Embryonic facial prominence (tissue), 1 donor: ENCODE measurements at regions not wholly inside any gene's neighbourhood (a gene's known extent, or its start where the extent isn't known, plus 50 kb on each side); places are given as distances from the start of the nearest gene placed in this dataset.

Experiments used
- DNase-seq: peaks from one replicate; pipeline ENCODE4 v3.0.0-alpha.2; 2016; ENCODE audit errors: extremely low spot score

DNA sequence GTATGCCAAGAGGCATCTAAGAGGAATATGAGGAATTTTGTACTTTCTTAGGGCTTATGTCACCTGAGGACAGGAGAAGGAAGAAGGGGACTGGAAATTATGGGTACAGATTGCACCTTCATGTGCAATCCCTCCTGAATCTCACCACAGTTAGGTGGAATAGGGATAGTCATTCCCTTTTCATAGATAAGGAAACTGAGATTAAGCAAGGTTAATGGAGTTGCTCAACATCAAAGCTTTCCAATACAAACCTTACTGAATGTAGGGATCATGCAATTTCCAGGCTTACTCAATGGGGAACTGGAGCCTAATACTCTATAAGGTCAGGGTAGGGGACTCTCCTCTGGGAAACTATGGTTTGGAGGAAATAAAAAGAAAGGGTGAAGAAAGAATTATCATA, 133.0 kb downstream of the C11orf87 start:
- DNase-seq: no peak

DNA sequence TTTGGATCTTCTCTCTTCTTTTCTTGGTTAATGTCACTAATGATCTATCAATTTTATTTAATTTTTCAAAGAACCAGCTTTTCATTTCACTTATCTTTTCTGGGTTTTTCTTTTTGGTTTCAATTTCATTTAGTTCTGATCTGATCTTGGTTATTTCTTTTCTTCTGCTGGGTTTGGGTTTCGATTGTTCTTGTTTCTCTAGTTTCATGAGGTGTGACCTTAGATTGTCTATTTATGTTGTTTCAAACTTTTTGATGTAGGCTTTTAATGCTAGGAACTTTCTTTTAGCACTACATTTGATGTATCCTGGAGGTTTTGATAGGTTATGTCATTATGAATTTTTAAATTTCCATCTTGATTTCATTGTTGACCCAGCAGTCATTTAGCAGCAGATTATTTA, 142.3 kb downstream of the C11orf87 start:
- no peak for DNase-seq

DNA sequence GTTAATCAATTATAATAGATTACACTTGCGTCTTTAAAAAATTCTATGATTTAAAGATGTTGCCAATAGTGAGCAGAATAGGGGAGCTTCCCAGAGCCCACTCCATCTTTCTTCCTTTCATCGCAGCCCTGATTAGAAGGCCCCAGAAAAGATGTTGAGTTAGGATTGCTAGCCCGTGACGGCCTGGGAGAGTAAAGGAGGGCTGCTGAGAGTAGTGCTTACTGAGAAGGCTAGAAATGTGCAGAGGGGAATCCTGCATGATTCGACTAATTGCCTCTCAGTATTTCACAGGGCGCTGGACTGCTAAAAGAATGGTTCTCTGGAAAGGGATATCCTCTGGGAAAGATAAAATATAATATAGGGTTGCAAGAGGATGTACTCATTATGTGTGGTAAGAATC, 160.5 kb downstream of the C11orf87 start:
- DNase-seq: no peak

DNA sequence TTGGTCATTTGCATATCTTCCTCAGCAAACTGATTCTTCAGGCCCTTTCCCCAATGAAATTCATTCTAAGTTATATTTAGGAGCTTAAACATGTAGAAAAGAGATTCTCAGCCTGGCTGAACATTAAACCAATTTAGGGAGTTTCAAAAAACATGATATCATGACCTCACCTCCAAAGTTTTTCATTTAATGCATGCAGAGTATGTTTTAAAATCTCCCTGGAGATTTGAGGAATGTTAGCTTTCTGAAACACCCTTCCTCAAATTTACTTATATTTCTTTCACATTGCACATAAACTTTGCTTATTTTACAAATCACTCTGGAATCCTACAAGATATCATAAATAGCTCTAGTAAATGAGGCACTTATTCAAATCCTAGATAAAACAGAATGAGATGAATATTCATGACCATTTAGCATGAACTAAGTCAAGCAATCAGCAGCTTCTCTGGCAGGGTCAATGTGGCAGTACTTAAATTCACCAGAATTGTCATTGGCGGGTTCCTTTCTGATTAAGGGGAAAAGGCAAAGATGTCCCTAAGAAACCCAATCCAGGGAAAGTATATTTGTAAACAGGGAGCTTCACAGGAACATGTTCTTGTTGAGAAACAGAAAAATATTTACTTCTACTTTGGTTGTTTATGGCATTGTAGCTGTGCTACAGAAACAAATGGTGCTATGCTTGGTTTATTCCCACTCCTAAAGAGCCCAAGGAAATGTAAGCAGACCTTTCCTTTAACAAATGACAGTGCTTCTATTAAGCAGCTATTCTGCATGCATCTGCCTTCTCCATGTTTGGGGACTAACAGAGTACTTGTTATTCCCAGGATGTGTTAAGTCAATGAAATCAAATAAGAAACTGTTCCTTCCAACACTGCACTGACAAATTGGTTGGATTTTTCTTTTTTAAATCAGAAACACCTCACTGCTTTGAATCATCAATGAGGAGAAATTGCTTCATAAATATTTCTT, 162.3 kb downstream of the C11orf87 start:
- no peak for DNase-seq

DNA sequence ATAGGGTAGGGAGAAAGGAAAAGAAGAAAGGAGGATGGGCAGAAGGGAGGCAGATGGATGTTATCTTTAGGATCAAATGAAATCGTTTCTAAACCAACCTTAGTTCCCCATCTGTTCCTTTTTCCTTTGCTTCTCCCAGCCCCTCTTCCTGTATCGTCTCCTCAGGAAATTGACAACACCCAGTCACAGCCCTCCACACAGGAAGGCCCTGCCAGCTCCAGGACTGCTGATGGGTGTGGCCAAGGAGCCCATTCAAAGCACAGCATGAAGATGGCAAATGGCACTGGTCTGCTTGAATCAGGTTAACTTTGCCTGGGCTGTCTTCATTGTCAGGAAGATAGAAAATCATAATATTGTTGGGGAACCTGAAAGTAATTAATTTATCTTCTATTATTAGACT, 164.8 kb downstream of the C11orf87 start:
- DNase-seq: no peak

DNA sequence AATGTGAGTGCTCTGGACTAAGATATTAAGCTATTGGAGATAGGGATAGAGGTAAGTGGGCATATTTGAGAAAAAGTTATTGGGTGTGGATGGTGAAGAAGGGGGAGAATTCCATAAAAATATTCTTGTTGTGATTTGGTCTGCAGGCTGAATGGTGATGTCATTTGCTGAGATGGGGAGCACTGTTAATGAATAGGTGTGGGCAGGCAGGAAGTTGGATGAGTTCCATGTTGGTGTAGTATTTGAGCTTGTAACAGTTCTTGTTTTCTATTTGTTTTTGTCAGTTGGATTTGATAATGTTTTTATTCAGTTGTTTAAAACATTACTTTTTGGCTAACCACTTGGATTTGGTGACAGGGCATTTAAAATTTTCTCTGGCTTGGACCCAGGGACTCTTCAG, 168.8 kb downstream of the C11orf87 start:
- DNase-seq: no peak

DNA sequence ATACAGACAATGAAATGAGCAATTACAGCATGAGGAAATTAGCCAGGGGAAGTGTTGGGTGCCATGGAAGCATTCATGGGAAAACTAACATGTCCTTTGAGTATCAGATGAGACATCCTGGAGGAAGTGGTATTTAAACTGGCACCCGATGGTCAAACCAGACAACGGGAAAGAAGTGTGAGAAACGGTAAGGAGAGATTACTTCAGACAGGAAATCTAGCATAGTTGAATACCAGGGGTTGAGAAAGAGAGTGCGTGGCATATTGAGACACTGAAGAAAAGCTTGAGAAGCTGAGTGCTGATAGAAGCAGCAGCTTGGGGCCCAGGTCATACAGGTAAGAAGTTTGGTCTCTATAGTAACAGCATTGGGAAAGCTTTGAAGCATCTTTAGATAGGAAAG, 175.3 kb downstream of the C11orf87 start:
- DNase-seq: no peak

DNA sequence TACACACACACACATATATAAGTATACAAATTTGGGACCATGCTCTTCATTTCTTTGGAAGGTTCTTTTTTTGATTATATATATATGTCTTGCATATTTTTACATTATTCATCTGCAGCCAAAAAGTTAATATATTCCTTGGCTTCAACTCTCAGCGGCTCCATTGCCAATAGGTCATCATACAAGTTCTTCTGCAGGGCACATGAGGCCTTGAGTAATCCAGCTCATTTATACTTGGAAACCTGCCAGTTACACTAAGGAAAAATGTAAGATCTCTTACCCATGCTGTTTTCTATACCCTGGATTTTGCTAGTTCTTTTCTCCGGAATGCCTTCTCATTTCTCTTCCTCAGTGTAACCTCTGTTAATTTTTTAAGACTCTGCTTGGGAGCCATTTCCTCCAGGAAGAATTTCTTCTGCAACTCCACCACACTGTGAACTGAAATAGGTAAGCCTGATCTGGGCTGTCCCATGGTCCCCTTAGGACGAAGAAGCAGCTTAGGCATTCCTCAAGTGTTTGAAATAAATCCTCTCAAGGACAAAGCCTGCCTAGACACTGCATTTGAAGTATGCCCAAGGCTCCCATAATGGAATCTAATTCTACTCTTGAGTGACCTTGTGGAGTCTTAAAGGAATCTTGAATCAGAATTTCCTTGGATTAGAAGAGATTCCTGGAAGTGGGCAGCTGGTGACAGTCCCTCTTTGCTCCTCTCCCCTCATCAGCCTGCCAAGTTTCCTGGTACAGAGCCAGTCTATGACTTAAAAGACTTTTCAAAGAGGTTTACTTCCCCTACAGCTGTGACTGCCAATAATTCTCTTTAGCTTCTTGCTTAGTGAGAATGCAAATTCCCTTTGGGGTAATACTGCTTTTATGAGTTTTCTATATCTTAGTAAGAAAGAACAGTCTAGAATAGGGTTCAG, 182.8 kb downstream of the C11orf87 start:
- DNase-seq: peak; percentile 18

DNA sequence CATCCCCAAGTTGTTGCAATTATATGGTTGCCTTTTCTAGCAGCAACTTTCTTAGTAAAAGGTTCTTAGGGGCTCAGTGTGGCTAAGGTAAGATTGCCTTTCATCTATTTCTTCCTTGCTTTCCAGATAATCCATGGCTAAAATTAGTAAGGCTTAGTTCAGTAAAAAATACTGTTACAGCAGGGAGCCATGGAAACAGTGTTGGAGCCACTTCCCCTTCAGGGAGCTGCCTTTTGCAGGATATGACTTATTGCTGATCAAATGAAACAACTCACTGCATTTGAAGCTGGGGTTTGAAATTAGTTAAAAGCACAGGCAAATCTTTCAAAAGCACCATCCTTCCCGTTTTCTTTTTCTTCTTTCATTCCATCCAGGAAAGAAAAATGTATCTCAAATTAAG, 184.3 kb downstream of the C11orf87 start:
- no peak for DNase-seq

DNA sequence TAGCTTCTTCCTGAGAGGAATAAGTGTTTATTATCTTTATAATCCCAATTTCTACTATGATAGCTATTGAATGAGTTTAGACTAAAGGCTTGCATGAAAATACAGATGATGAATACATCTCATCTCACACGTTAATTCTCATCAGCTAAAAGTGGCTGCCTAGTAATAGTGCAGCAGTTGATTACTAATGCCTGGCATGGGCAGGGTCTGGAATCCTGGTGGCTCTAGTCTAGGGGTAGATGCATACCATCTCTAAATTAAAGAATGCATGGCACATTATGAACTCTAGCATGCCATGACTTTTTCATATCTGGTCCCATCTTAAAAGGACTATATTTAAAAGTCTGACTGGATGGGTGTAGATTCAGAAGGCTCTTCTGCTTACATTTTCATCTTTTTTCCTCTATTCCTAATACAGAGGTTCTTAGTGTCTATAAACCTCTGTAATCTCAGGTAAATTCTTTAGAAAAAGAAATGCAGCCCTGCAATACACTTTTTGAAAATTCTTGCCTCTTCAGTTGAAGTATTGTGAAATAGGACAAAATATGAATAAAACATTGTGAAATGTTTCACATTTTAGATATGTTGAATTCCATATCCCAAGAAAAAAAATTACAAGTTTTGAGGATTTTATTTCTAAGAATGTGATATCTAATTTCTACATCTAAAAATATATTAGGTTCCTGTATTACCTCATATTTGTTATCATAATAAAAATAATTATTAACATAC, 187.6 kb downstream of the C11orf87 start:
- DNase-seq: no peak

DNA sequence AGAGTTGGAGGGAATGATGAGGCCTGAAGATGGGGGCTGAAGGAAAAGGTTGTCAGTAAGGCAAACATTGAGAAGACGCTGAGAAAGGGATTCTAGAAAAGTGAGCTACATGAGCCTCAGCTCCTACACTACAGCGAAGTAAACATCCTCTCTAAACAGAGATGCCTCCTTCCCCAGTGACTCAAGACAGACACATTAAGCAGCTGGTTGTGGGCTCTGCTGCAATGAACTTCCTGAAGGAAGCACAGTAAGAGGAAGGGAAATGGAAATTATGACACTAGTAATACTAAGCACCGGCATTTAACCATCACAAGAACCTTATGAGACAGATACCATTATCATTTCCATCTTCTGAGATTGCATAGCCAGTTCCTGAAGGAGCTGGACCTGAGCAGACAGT, 190.5 kb downstream of the C11orf87 start:
- no peak for DNase-seq

DNA sequence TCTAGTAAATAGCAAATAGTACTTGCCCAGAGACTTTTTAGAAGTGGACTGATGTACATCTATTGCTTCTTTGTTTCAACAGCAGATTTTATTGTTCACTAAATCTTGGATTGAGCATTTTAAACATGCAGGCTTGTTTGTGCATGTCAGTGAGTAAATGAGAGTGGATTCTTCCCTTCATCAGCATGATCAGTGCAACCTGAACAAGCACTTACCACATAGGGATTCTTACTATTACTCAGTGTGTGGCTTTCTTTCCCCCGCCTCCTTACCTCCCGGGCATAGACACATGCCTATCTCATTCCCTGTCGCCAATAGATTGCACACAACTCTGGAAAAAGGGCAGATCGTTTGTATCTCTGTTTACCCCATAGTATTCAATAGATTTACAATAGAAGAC, 197.5 kb downstream of the C11orf87 start:
- no peak for DNase-seq

DNA sequence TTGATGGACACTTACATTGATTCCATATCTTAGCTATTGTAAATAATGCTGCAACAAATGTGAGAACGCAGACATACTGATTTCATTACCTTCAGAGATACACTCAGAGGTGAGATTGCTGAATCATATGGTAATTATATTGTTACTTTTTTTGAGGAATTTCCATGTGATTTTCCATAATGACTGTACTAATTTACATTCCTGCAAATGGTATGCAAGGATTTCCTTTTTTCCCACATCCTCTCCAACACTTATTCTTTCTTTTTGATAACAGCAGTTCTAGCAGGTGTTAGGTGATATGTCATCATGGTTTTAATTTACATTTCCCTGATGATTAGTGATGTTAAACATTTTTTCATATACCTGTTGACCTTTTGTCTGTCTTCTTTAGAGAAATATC, 207.7 kb downstream of the C11orf87 start:
- no peak for DNase-seq

DNA sequence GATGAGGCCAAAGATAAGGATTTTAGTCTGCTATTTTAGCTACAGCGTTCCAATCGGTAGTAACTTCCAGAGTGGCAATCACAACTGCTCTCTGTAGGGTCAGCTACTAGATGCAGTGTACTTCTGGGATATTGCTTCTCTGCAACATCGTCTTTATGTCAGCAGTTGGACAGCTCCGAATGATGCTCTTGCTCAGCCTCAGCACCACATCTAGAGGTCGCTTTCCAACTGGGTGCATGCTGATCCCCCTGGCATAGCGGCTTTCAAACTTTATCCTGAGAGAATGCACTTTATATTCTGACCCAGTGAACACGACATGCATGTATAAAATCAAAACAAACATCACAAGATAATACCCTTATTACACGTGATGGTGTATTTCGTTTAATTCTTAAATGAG, 219.6 kb downstream of the C11orf87 start:
- DNase-seq: peak; percentile 39

DNA sequence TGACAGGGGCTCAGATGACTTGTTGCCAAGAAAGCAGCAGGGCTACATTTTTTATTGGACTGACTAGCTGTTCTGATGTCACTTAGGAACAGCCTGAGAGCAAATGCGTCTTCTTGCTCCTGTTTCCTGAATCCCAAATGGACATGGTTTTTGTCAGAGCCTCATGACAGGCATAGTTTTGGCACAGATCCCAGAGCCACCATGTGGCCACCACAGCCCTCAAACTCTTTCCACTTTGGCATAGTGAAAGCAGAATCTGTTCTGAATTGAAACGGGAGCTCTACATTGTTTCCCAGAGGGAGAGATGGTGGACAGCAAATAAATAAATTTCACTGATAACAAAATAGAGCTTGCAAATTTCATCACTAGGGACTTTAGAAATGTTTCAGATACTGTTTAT, 222.2 kb downstream of the C11orf87 start:
- peak; percentile 11 for DNase-seq

DNA sequence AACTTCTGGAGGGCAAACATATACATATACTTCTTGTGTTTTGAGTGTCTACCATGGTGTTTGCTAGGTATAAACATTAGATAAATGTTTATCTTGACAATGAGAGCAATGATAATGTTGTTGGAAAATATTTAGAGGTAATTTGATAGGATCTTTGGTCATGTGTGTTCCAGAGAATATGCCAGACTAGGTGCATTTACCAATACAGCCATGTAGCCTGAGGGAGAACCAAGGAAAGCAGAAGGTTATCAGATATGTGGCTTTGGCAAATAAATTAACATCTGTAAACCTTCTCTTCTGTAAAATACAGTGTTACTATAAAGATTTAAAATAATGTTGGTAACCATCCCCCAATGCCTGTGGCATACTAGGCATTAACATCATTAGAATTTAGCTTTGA, 226.8 kb downstream of the C11orf87 start:
- DNase-seq: no peak

DNA sequence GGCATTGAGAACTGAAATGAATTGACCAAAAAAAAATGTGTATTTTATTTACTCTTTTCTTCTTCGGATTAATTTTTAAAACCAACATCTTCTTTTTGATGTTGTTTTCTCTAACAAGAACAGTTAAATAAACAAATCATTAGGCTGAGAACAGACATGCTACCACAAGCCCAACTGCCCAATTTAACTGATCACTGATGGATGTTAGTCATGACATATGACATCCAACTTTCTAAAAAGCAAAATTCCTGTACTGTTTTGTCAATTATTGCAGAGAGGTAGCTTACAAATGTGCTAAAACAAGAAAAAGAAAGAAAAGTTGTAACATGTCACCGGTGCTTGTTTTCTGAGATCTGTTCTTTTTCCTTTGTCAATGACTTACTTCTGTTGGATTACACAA, 232.1 kb downstream of the C11orf87 start:
- no peak for DNase-seq

DNA sequence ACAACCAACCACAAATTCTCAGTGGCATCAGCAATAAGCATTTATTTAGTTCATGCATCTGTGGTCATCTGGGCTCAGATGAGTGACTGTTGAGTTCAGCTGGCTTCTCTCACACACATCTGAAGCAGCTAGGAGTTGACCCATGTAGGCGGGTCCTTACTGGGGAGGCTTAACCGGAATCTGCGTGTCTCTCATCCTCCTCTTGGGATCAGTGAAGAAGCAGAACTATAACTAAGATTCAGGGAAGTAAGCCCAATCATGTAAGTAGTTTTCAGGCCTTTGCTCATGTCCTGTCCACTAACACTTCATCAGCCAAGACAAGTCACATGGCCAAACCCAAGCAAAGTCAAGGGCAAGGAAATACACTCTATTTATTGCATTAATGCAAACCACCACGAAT, 236.2 kb downstream of the C11orf87 start:
- DNase-seq: no peak

DNA sequence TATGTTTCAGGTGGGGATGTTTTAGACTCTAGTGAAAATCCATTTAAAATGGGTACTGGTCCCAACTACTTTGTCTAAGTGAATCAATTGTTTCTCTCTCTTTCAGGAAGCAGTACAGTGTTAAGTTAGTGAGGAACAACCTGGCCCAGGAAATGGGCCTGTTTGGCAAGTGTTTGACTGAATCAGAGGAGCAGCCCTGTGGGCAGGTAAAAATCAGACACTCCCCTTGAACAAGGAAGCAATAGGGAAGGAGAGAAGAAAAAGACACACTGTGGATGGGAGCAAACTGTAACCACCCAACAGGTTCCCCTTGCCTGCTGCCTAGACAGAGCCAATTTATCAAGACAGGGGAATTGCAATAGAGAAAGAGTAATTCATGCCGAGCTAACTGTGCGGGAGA, 245.7 kb downstream of the C11orf87 start:
- DNase-seq: no peak

DNA sequence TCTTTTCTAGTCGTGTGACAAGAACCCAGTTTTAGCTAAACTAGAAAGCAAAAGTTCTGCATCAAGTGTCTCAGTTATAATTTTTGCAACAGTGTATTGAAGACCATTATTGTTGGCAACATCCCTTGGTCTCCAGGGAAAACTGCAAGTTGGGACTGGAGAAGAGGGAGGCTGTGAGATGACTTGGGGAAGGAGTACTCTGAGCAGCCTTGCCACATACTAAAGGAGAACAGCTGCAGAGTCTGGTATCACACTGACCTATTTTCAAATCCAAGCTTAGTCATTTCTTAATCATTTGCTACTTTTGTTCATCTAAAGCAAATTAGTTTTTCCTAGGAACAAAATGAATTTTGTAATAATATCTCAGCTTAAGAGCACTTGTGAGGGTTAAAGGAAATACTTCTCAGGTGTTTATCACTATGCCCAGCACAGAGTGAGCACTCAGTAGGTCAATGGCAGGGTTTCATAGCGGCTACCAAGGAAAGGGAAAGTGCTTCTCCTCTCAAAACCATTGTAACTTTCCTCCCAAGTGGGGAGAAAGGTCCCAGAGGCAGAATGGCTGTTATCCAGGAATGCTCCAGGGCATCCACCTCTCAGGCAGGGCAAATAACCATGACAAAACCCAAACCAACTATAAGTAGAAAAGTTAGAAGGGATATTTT, 247.1 kb downstream of the C11orf87 start:
- DNase-seq: no peak

DNA sequence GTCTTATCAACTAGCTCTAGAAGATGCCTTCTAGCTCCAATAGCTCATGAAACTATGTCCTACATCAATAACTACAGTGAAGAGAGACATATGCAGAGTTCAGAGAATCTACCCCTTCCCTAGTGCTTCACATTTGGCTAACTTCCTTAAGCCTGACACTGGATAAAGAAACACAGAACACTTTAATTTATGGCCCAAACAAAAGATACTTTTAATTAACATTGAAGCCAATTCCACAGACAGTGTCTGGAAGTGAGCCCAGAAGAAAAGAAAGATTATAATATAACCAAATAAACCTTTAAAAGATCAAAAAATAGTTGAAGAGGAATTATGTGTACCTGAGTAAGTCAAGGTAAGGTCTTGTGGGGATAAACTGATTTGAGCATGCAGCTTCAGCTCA, 255.2 kb downstream of the C11orf87 start:
- DNase-seq: no peak
